ENCODE measurements at regions not wholly inside any gene's neighbourhood (a gene's known extent, or its start where the extent isn't known, plus 50 kb on each side); places are given as distances from the start of the nearest gene placed in this dataset.

DNA sequence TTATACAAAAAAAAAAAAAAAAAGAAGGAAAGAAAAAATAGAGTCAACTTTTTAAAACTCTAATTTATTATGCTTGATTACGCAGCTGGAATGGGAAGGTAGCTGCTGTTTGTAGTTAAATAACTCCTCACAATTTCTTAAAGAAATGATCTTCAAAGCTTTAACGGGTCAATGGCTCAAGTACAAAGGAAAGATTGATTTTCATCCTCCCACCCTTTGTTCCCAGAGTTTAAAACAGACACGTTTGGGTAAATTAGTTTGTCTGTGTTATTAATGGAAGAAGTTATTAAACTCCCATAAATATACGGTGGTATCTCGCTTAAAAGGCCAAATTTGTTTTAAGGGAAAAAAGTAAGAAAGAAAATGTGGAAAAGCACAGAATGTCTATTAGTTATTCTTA is 179.3 kb downstream of the EMX2 start:
- H3K4me2 ChIP-seq, result no peak overlapping the region
- no peak overlapping the region for H3K27ac ChIP-seq
- no peak overlapping the region for H3K4me3 ChIP-seq (IDR thresholded peaks at IDR 0.05; ENCODE audit: insufficient read depth, low read depth, low read length)
- H2AFZ ChIP-seq (ENCODE audit: low read depth), result no peak overlapping the region
- H3K36me3 ChIP-seq (ENCODE audit: insufficient read depth), result no peaks in the 10 kb centered on the region
- H4K20me1 ChIP-seq (ENCODE audit: insufficient read depth), result no peaks in the 10 kb centered on the region
- no peaks in the 10 kb centered on the region for H3K4me1 ChIP-seq (ENCODE audit: low read depth, poor library complexity, severe bottlenecking)
- H3K27me3 ChIP-seq (ENCODE audit: insufficient read depth, low read depth), result no peaks in the 10 kb centered on the region
- TF ChIP-seq, protein P1, sequence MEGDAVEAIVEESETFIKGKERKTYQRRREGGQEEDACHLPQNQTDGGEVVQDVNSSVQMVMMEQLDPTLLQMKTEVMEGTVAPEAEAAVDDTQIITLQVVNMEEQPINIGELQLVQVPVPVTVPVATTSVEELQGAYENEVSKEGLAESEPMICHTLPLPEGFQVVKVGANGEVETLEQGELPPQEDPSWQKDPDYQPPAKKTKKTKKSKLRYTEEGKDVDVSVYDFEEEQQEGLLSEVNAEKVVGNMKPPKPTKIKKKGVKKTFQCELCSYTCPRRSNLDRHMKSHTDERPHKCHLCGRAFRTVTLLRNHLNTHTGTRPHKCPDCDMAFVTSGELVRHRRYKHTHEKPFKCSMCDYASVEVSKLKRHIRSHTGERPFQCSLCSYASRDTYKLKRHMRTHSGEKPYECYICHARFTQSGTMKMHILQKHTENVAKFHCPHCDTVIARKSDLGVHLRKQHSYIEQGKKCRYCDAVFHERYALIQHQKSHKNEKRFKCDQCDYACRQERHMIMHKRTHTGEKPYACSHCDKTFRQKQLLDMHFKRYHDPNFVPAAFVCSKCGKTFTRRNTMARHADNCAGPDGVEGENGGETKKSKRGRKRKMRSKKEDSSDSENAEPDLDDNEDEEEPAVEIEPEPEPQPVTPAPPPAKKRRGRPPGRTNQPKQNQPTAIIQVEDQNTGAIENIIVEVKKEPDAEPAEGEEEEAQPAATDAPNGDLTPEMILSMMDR (conservative IDR thresholded peaks at IDR 0.05; ENCODE audit: low read depth, low read length), result no peak
- no peak overlapping the region for H3K9ac ChIP-seq
- no peaks in the 10 kb centered on the region for H3K79me2 ChIP-seq (ENCODE audit: insufficient read depth, low read depth)

DNA sequence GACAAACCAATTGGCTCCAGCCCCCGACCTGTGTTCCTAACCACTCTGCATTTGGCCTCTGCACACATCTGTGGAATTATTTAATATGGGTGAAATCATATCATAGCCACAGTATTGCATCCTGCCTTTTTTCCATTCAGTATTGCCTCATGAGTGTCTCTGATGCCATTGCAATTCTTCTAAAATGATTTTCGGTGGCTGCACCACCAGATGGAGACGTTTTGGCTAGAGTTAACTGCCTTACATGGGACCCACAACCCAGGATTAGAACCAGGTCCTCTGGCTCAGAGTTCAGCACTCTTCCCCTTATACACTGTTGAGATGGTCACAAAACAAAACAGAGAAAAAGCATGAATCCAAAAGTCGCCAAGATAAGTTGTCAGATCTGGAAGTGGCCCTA is 180.8 kb downstream of the EMX2 start:
- Histone ChIP-seq H3K36me3 (ENCODE audit: insufficient read depth) (no peaks in the 10 kb centered on the region), H3K4me3 (IDR thresholded peaks at IDR 0.05; ENCODE audit: insufficient read depth, low read depth, low read length) (no peak overlapping the region), H4K20me1 (ENCODE audit: insufficient read depth) (no peaks in the 10 kb centered on the region), H3K4me2 (no peak overlapping the region), H3K27me3 (ENCODE audit: insufficient read depth, low read depth) (no peaks in the 10 kb centered on the region), H3K27ac (no peak overlapping the region), H3K79me2 (ENCODE audit: insufficient read depth, low read depth) (no peaks in the 10 kb centered on the region), H3K4me1 (ENCODE audit: low read depth, poor library complexity, severe bottlenecking) (peaks cover 9% of the 10 kb centered on the region), H3K9ac (no peak overlapping the region), H2AFZ (ENCODE audit: low read depth) (no peak overlapping the region)
- TF ChIP-seq, protein P1 (conservative IDR thresholded peaks at IDR 0.05; ENCODE audit: low read depth, low read length), result no peak

DNA sequence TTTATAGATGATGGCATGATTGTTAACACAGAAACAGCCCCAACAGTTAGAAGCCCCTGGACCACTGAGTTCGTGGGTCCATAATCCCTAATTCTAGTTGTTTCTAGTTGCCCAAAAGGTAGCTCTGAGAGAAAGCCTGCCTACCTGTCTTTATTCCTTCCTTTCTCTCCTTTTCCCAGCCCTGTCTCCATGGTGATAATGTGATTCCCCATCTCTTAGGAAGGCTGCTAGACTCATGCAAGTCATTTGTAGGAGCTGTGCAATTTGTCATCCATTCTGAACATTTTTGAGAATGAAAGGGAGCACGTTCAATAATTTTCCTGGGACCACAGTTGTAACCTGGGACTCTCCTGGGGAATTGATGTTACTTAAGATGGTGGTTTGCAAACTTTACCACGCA is 183.4 kb downstream of the EMX2 start:
- no peak overlapping the region for H3K4me2 ChIP-seq
- H3K4me3 ChIP-seq (IDR thresholded peaks at IDR 0.05; ENCODE audit: insufficient read depth, low read depth, low read length), result no peak overlapping the region
- H4K20me1 ChIP-seq (ENCODE audit: insufficient read depth), result no peaks in the 10 kb centered on the region
- H2AFZ ChIP-seq (ENCODE audit: low read depth), result no peak overlapping the region
- H3K27me3 ChIP-seq (ENCODE audit: insufficient read depth, low read depth), result no peaks in the 10 kb centered on the region
- peaks cover 11% of the 10 kb centered on the region for H3K4me1 ChIP-seq (ENCODE audit: low read depth, poor library complexity, severe bottlenecking)
- no peaks in the 10 kb centered on the region for H3K79me2 ChIP-seq (ENCODE audit: insufficient read depth, low read depth)
- H3K27ac ChIP-seq, result no peak overlapping the region
- TF ChIP-seq, protein P1 (conservative IDR thresholded peaks at IDR 0.05; ENCODE audit: low read depth, low read length), result no peak
- no peak overlapping the region for H3K9ac ChIP-seq
- no peaks in the 10 kb centered on the region for H3K36me3 ChIP-seq (ENCODE audit: insufficient read depth)

DNA sequence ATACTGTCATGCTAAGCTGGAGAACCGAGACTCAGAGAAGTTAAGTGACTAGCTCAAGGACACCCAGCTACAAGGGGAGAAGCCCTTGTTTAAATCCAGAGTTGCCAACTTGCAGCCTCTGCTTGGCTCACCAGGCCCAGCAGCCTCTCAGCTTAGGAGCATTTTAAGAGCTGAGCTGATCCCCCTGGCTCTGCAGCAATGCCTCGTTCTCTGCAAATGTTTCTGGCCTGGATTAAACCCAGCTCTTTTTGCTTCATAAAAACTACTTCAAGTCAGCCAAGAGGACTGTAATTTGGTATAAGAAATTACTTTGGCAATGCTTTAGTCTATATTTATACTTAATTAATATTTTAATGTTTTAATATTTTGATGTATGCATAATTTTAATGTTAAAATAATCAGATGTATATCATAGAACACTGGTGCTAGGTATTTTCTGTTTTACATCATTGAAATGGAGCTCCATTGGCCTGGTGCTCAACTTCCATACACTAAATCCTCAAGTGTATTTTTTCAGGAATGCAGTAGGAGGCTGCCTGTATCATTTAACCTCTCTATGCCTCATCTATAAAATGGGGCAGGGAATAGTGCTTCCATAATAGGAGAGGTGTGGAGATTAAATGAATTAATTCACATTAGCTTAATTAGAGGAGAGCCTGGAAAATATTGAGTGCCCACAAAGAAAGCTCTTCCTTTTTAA is 184.2 kb downstream of the EMX2 start:
- TF ChIP-seq, protein P1 (conservative IDR thresholded peaks at IDR 0.05; ENCODE audit: low read depth, low read length), result no peak
- Histone ChIP-seq H2AFZ (ENCODE audit: low read depth) (no peak overlapping the region), H3K27me3 (ENCODE audit: insufficient read depth, low read depth) (no peaks in the 10 kb centered on the region), H3K9ac (no peak overlapping the region), H3K4me1 (ENCODE audit: low read depth, poor library complexity, severe bottlenecking) (peaks cover 11% of the 10 kb centered on the region), H3K36me3 (ENCODE audit: insufficient read depth) (no peaks in the 10 kb centered on the region), H3K79me2 (ENCODE audit: insufficient read depth, low read depth) (no peaks in the 10 kb centered on the region), H3K27ac (no peak overlapping the region), H3K4me2 (no peak overlapping the region), H3K4me3 (IDR thresholded peaks at IDR 0.05; ENCODE audit: insufficient read depth, low read depth, low read length) (no peak overlapping the region), H4K20me1 (ENCODE audit: insufficient read depth) (no peaks in the 10 kb centered on the region)

All from KMS-11 (cell line).